GM23338 (cell line): ENCODE measurements at regions not wholly inside any gene's neighbourhood (a gene's known extent, or its start where the extent isn't known, plus 50 kb on each side); places are given as distances from the start of the nearest gene placed in this dataset.

Source experiments
- ATAC-seq: fragments of 200-7000 bp; cut with Tn5 transposase; 3 replicates; pipeline ENCODE4 v1.9.1; 2020
- DNase-seq: peaks from one replicate; pipeline ENCODE4 v3.0.0-alpha.2; 2015; ENCODE audit warnings: low spot score
- H2AFZ ChIP-seq: fragments of 200-600 bp; sonication (generic); 2 replicates; pipeline ENCODE4 v1.8.0; 2016; ENCODE audit warnings: antibody characterized with exemption, mild to moderate bottlenecking, moderate library complexity
- H3F3A ChIP-seq: fragments of 200-600 bp; sonication (generic); replicated peaks from 2 replicates; pipeline ENCODE4 v1.8.0; 2017; ENCODE audit warnings: antibody characterized with exemption, mixed run types, low read depth
- H3K27ac ChIP-seq: fragments of 200-600 bp; sonication (generic); 2 replicates; pipeline ENCODE4 v1.6.1; 2016; ENCODE audit warnings: low read depth
- H3K27me3 ChIP-seq: fragments of 200-600 bp; sonication (generic); 2 replicates; pipeline ENCODE4 v1.8.0; 2016; ENCODE audit warnings: mild to moderate bottlenecking, mixed run types, moderate library complexity; ENCODE audit not compliant: insufficient read depth
- H3K36me3 ChIP-seq: fragments of 200-600 bp; sonication (generic); 2 replicates; pipeline ENCODE4 v1.8.0; 2016; ENCODE audit warnings: mild to moderate bottlenecking; ENCODE audit not compliant: insufficient read depth
- H3K4me1 ChIP-seq: fragments of 200-600 bp; sonication (generic); 2 replicates; pipeline ENCODE4 v1.8.0; 2016; ENCODE audit warnings: mild to moderate bottlenecking, moderate library complexity; ENCODE audit not compliant: insufficient read depth
- H3K4me2 ChIP-seq: fragments of 200-600 bp; sonication (generic); 2 replicates; pipeline ENCODE4 v1.7.1; 2017; ENCODE audit warnings: mixed run types
- H3K4me3 ChIP-seq: fragments of 200-600 bp; sonication (generic); 2 replicates; pipeline ENCODE4 v1.6.1; 2016; ENCODE audit warnings: mixed run types
- H3K79me2 ChIP-seq: fragments of 200-600 bp; sonication (generic); replicated peaks from 2 replicates; pipeline ENCODE4 v1.8.0; 2017; ENCODE audit warnings: mild to moderate bottlenecking; ENCODE audit not compliant: insufficient read depth
- H3K9me2 ChIP-seq: fragments of 200-600 bp; sonication (generic); 2 replicates; pipeline ENCODE4 v1.8.0; 2017; ENCODE audit not compliant: insufficient read depth
- H4K20me1 ChIP-seq: fragments of 200-600 bp; sonication (generic); replicated peaks from 2 replicates; pipeline ENCODE4 v1.8.0; 2017; ENCODE audit warnings: mild to moderate bottlenecking; ENCODE audit not compliant: insufficient read depth
- H3K27ac Mint-ChIP-seq: 2 replicates; pipeline ENCODE4 v1.8.0; 2020; ENCODE audit warnings: inconsistent platforms, mild to moderate bottlenecking, moderate library complexity, mixed read lengths
- H3K27me3 Mint-ChIP-seq: 3 replicates; pipeline ENCODE4 v1.8.0; 2022; ENCODE audit warnings: low read depth, mild to moderate bottlenecking, moderate library complexity, mixed read lengths, inconsistent platforms; ENCODE audit not compliant: insufficient read depth, poor library complexity
- H3K36me3 Mint-ChIP-seq: 3 replicates; pipeline ENCODE4 v1.8.0; 2021; ENCODE audit warnings: low read depth, mild to moderate bottlenecking, inconsistent platforms, moderate library complexity, mixed read lengths
- H3K4me1 Mint-ChIP-seq: 3 replicates; pipeline ENCODE4 v1.8.0; 2020; ENCODE audit warnings: mild to moderate bottlenecking, inconsistent platforms, mixed read lengths
- H3K4me3 Mint-ChIP-seq: 3 replicates; pipeline ENCODE4 v1.8.0; 2021; ENCODE audit warnings: moderate library complexity, mild to moderate bottlenecking, inconsistent platforms, mixed read lengths
- H3K9me3 Mint-ChIP-seq: 3 replicates; pipeline ENCODE4 v1.8.0; 2020; ENCODE audit warnings: moderate library complexity, mild to moderate bottlenecking, inconsistent platforms, mixed read lengths
- CREB1 ChIP-seq: fragments of 250-450 bp; sonication (Bioruptor Pico); IDR thresholded peaks from 2 replicates; pipeline ENCODE4 v1.5.0; 2020; ENCODE audit warnings: low read depth, mild to moderate bottlenecking, moderate library complexity
- ETS1 ChIP-seq: IDR thresholded peaks from 2 replicates; pipeline ENCODE4 v1.6.1; 2016; ENCODE audit warnings: antibody characterized with exemption
- EZH2 ChIP-seq: fragments of 200-600 bp; sonication (generic); IDR thresholded peaks from one replicate; pipeline ENCODE4 v1.8.0; 2017; ENCODE audit warnings: antibody characterized with exemption, mild to moderate bottlenecking, low read depth; ENCODE audit not compliant: unreplicated experiment
- EZH2phosphoT487 ChIP-seq: fragments of 200-600 bp; sonication (generic); IDR thresholded peaks from one replicate; pipeline ENCODE4 v1.8.1; 2018; ENCODE audit warnings: antibody characterized with exemption; ENCODE audit not compliant: unreplicated experiment
- JUNB ChIP-seq: IDR thresholded peaks from one replicate; pipeline ENCODE4 v1.6.1; 2016; ENCODE audit warnings: antibody characterized with exemption; ENCODE audit not compliant: unreplicated experiment
- NANOG ChIP-seq: IDR thresholded peaks from 2 replicates; pipeline ENCODE4 v1.6.1; 2016; ENCODE audit warnings: antibody characterized with exemption, borderline replicate concordance
- REST ChIP-seq: IDR thresholded peaks from one replicate; pipeline ENCODE4 v1.6.1; 2018; ENCODE audit warnings: antibody characterized with exemption; ENCODE audit not compliant: unreplicated experiment
- STAT1 ChIP-seq: IDR thresholded peaks from one replicate; pipeline ENCODE4 v1.6.1; 2016; ENCODE audit warnings: antibody characterized with exemption; ENCODE audit not compliant: unreplicated experiment
- ZNF114 ChIP-seq: fragments of 250-450 bp; sonication (Bioruptor Pico); IDR thresholded peaks from 2 replicates; pipeline ENCODE4 v1.5.0; 2020; ENCODE audit warnings: mild to moderate bottlenecking, moderate library complexity
- ZNF331 ChIP-seq: fragments of 250-450 bp; sonication (Bioruptor Pico); IDR thresholded peaks from 2 replicates; pipeline ENCODE4 v1.5.0; 2020; ENCODE audit warnings: low read depth, mild to moderate bottlenecking, moderate library complexity
- ZNF462 ChIP-seq: fragments of 250-450 bp; sonication (Bioruptor Pico); IDR thresholded peaks from 2 replicates; pipeline ENCODE4 v1.5.0; 2020; ENCODE audit warnings: mild to moderate bottlenecking, moderate library complexity
- TF ChIP-seq, protein P1 (sequence below), 2 experiments: fragments of 200-600 bp in 1 of 2; sonication (generic) in 1 of 2; conservative IDR thresholded peaks; 2 replicates each; pipeline versions ENCODE4 v1.5.1 to v1.6.1; 2016 to 2017; ENCODE audit warnings: antibody characterized with exemption in 2 of 2, low read depth in 2 of 2, mild to moderate bottlenecking in 2 of 2, moderate library complexity in 1 of 2

DNA sequence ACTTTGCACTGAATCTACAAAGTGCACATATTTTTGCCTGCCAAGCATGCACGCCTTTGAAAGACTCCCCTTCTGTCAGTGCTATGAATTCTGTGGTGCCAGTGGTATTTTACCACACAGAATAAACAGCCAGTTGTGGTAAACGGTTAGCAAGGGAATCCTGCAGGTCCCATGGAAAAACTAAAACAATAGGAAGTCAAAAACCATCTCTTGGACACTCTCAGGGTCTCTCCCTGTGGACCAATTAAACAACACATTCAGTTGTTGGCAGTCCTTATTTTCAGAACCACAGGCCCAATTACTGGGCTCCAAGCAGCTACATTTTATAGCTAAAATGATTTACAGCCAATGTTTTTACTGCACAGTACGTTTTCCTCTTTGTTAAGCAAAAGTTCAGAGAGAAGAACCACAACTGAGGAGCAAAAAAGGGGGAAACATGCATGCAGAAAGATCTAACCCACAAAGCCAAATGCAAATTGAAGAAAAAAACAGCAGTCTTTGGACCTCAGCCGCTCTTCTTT is 116.9 kb downstream of the KCTD12 start:
- no peak overlapping the region for H3K4me3 ChIP-seq
- DNase-seq (no peak), ATAC-seq (no peak)
- H2AFZ ChIP-seq = no peak overlapping the region
- no peaks in the 10 kb centered on the region for H3F3A ChIP-seq
- no peaks in the 10 kb centered on the region for H3K36me3 ChIP-seq
- Mint-ChIP-seq H3K4me3 (no peak overlapping the region), H3K36me3 (no peaks in the 10 kb centered on the region), H3K27me3 (peaks cover 2% of the 10 kb centered on the region), H3K27ac (no peak overlapping the region), H3K4me1 (peaks cover 12% of the 10 kb centered on the region; the same call in 2 of the 3 replicates), H3K9me3 (no peaks in the 10 kb centered on the region)
- no peaks in the 10 kb centered on the region for H3K27me3 ChIP-seq
- TF ChIP-seq ZNF462 (CRISPR knock-in tag) (no peak), ETS1 (no peak), NANOG (no peak), EZH2phosphoT487 (no peak), EZH2 (no peak), STAT1 (no peak), JUNB (no peak), ZNF114 (CRISPR knock-in tag) (no peak), ZNF331 (CRISPR knock-in tag) (no peak), CREB1 (no peak), REST (no peak)
- TF ChIP-seq, protein P1, sequence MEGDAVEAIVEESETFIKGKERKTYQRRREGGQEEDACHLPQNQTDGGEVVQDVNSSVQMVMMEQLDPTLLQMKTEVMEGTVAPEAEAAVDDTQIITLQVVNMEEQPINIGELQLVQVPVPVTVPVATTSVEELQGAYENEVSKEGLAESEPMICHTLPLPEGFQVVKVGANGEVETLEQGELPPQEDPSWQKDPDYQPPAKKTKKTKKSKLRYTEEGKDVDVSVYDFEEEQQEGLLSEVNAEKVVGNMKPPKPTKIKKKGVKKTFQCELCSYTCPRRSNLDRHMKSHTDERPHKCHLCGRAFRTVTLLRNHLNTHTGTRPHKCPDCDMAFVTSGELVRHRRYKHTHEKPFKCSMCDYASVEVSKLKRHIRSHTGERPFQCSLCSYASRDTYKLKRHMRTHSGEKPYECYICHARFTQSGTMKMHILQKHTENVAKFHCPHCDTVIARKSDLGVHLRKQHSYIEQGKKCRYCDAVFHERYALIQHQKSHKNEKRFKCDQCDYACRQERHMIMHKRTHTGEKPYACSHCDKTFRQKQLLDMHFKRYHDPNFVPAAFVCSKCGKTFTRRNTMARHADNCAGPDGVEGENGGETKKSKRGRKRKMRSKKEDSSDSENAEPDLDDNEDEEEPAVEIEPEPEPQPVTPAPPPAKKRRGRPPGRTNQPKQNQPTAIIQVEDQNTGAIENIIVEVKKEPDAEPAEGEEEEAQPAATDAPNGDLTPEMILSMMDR (conservative IDR thresholded peaks at IDR 0.05; ENCODE audit: low read depth in 2 of 2) = no peak
- no peak overlapping the region for H3K4me2 ChIP-seq
- no peaks in the 10 kb centered on the region for H3K9me2 ChIP-seq
- H3K79me2 ChIP-seq = no peaks in the 10 kb centered on the region
- H3K27ac ChIP-seq = no peak overlapping the region
- no peaks in the 10 kb centered on the region; the same call in 1 of the 2 replicates for H3K4me1 ChIP-seq
- no peaks in the 10 kb centered on the region for H4K20me1 ChIP-seq
